ENCODE measurements at regions not wholly inside any gene's neighbourhood (a gene's known extent, or its start where the extent isn't known, plus 50 kb on each side); places are given as distances from the start of the nearest gene placed in this dataset.
"Not testable (repeated sequence)": the region's sequence is repeated elsewhere in the genome, so short reads cannot be mapped to it uniquely, and the experiment has no call there.

GRCh38 chr5:4019841-4020240 is 424.2 kb downstream of the IRX1 start:
- no peaks in the 10 kb centered on the region for H3K9me3 ChIP-seq (ENCODE audit: control insufficient read depth, low read length)
- no peak for DNase-seq (ENCODE audit: low read depth)
- no peaks in the 10 kb centered on the region for H3K36me3 ChIP-seq (ENCODE audit: control insufficient read depth, insufficient read depth, low read length, severe bottlenecking)
- peaks cover 48% of the 10 kb centered on the region for H3K4me1 ChIP-seq (ENCODE audit: control insufficient read depth, insufficient read depth, low read length)
- no peaks in the 10 kb centered on the region for H3K27me3 ChIP-seq (replicated peaks; ENCODE audit: control insufficient read depth, insufficient read depth, low read length)
- peak overlapping the region; percentile 69 for H3K9ac ChIP-seq (ENCODE audit: low read length)
- H3K4me3 ChIP-seq (ENCODE audit: low read length), result peak overlapping the region; percentile 46

DNA sequence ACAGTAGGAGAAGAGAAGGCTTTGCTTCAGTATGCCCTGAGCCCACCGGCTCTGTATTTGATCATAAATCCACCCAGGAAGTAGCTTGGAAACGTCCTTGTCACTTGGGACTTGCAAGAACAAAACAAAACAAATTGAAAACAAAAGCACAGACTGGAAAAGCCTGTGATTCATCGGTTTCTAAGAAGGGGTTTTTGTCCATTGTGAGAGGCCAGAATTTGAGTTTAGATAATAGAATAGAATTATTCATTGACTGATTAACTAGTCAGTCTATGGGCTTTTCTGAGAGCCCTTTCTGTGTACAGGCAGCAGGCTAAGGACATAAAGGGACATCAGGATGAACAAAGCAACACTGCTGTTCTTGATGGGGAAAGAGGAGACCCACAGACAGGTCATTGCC is 424.8 kb downstream of the IRX1 start:
- Histone ChIP-seq H3K27me3 (replicated peaks; ENCODE audit: control insufficient read depth, insufficient read depth, low read length) (no peaks in the 10 kb centered on the region), H3K4me1 (ENCODE audit: control insufficient read depth, insufficient read depth, low read length) (peaks cover 48% of the 10 kb centered on the region), H3K9ac (ENCODE audit: low read length) (peak overlapping the region; percentile 69), H3K9me3 (ENCODE audit: control insufficient read depth, low read length) (no peaks in the 10 kb centered on the region), H3K36me3 (ENCODE audit: control insufficient read depth, insufficient read depth, low read length, severe bottlenecking) (no peaks in the 10 kb centered on the region), H3K4me3 (ENCODE audit: low read length) (no peak overlapping the region)
- DNase-seq (ENCODE audit: low read depth), result no peak

GRCh38 chr5:4022056-4022670 is 426.5 kb downstream of the IRX1 start:
- Histone ChIP-seq H3K27me3 (replicated peaks; ENCODE audit: control insufficient read depth, insufficient read depth, low read length) (no peaks in the 10 kb centered on the region), H3K9ac (ENCODE audit: low read length) (no peak overlapping the region), H3K4me1 (ENCODE audit: control insufficient read depth, insufficient read depth, low read length) (peaks cover 51% of the 10 kb centered on the region), H3K9me3 (ENCODE audit: control insufficient read depth, low read length) (no peaks in the 10 kb centered on the region), H3K36me3 (ENCODE audit: control insufficient read depth, insufficient read depth, low read length, severe bottlenecking) (no peaks in the 10 kb centered on the region), H3K4me3 (ENCODE audit: low read length) (no peak overlapping the region)
- no peak for DNase-seq (ENCODE audit: low read depth)

- Histone ChIP-seq H3K9me3 (ENCODE audit: control insufficient read depth, low read length) (no peaks in the 10 kb centered on the region), H3K4me3 (ENCODE audit: low read length) (peak overlapping the region; percentile 12), H3K9ac (ENCODE audit: low read length) (no peak overlapping the region), H3K27me3 (replicated peaks; ENCODE audit: control insufficient read depth, insufficient read depth, low read length) (no peaks in the 10 kb centered on the region), H3K4me1 (ENCODE audit: control insufficient read depth, insufficient read depth, low read length) (peaks cover 58% of the 10 kb centered on the region), H3K36me3 (ENCODE audit: control insufficient read depth, insufficient read depth, low read length, severe bottlenecking) (no peaks in the 10 kb centered on the region)
- no peak for DNase-seq (ENCODE audit: low read depth)
Measured at GRCh38 chr5:4023091-4023752, 427.6 kb downstream of the IRX1 start.

DNA sequence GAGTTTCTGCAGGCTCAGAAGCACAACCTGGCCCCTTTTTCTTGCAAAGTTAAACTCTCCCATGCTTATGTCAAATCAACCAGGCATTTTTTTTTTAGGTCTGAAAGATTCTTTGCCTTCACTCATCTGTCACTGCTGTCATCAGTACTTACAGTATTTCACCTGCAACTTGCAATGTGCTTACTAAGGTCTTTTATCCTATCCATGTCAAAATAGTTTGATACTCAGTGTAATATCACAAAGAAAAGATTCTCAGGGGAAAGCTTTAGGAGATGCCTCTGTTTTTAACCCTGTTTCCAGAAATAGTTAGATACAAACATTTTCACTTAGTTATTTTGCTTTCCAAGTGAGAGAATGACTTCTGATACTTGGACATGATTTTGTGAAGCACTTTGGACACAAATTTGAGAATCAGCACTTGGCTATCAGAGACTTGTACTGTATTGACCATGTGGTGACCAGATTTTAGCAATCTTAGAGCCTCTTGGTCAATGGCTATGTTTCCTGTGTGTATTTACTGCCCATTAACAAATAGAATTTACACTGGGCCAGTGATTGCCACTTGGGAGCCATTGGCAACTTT is 428.2 kb downstream of the IRX1 start:
- H3K27me3 ChIP-seq (replicated peaks; ENCODE audit: control insufficient read depth, insufficient read depth, low read length), result no peaks in the 10 kb centered on the region

DNA sequence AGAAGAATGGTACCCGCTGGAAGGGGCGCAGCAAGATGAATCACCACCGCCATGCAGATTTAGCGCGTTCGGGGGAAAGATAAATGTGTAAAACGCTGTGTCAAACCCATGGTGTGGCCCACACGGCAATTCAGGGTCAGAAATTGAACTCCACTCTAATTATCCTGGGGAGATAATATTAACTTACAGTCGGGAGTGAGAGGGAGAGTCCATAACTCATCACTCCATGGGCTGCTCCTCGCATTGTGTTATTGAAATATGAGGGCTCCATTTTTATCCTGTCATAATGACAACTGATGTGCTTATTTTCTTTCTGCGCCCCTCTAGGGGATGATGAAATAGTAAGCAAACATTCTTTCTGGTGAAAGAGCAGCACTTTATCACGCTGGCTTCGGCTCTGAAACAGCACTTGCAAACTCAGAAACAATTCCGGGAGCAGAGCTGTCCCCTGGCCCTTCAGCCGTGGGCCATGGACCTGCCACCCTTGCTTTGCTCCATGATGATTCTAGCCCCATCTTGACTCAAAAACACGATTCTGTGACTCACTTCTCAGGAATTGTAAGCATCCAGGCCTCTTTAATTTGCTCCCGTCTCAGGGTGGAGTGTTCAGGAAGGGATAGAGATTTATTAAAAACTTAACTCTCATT is 431.6 kb downstream of the IRX1 start:
- H3K9ac ChIP-seq (ENCODE audit: low read length), result no peak overlapping the region
- H3K9me3 ChIP-seq (ENCODE audit: control insufficient read depth, low read length), result no peaks in the 10 kb centered on the region
- no peaks in the 10 kb centered on the region for H3K36me3 ChIP-seq (ENCODE audit: control insufficient read depth, insufficient read depth, low read length, severe bottlenecking)
- no peaks in the 10 kb centered on the region for H3K27me3 ChIP-seq (replicated peaks; ENCODE audit: control insufficient read depth, insufficient read depth, low read length)
- H3K4me3 ChIP-seq (ENCODE audit: low read length), result no peak overlapping the region
- H3K4me1 ChIP-seq (ENCODE audit: control insufficient read depth, insufficient read depth, low read length), result peaks cover 29% of the 10 kb centered on the region
- no peak for DNase-seq (ENCODE audit: low read depth)

More for the DNA sequence above, 428.2 kb downstream of the IRX1 start:
- Histone ChIP-seq H3K9me3 (ENCODE audit: control insufficient read depth, low read length) (no peaks in the 10 kb centered on the region), H3K36me3 (ENCODE audit: control insufficient read depth, insufficient read depth, low read length, severe bottlenecking) (no peaks in the 10 kb centered on the region), H3K4me1 (ENCODE audit: control insufficient read depth, insufficient read depth, low read length) (peaks cover 51% of the 10 kb centered on the region), H3K9ac (ENCODE audit: low read length) (no peak overlapping the region), H3K4me3 (ENCODE audit: low read length) (no peak overlapping the region)
- DNase-seq (ENCODE audit: low read depth), result no peak

- Histone ChIP-seq H3K4me3 (ENCODE audit: low read length) (no peak overlapping the region), H3K9ac (ENCODE audit: low read length) (no peak overlapping the region), H3K9me3 (ENCODE audit: control insufficient read depth, low read length) (no peaks in the 10 kb centered on the region), H3K36me3 (ENCODE audit: control insufficient read depth, insufficient read depth, low read length, severe bottlenecking) (no peaks in the 10 kb centered on the region), H3K4me1 (ENCODE audit: control insufficient read depth, insufficient read depth, low read length) (peaks cover 20% of the 10 kb centered on the region), H3K27me3 (replicated peaks; ENCODE audit: control insufficient read depth, insufficient read depth, low read length) (no peaks in the 10 kb centered on the region)
- DNase-seq (ENCODE audit: low read depth), result no peak
Measured at GRCh38 chr5:4028384-4028783, 432.8 kb downstream of the IRX1 start.

GRCh38 chr5:4033546-4033945 is 437.9 kb downstream of the IRX1 start:
- H3K4me1 ChIP-seq (ENCODE audit: control insufficient read depth, insufficient read depth, low read length); H3K27me3 ChIP-seq (replicated peaks; ENCODE audit: control insufficient read depth, insufficient read depth, low read length); H3K9ac ChIP-seq (ENCODE audit: low read length); H3K36me3 ChIP-seq (ENCODE audit: control insufficient read depth, insufficient read depth, low read length, severe bottlenecking); H3K4me3 ChIP-seq (ENCODE audit: low read length); H3K9me3 ChIP-seq (ENCODE audit: control insufficient read depth, low read length); DNase-seq (ENCODE audit: low read depth): not testable (repeated sequence)

- Histone ChIP-seq H3K9ac (ENCODE audit: low read length) (no peak overlapping the region), H3K27me3 (replicated peaks; ENCODE audit: control insufficient read depth, insufficient read depth, low read length) (no peaks in the 10 kb centered on the region), H3K4me1 (ENCODE audit: control insufficient read depth, insufficient read depth, low read length) (no peaks in the 10 kb centered on the region), H3K4me3 (ENCODE audit: low read length) (no peak overlapping the region), H3K36me3 (ENCODE audit: control insufficient read depth, insufficient read depth, low read length, severe bottlenecking) (no peaks in the 10 kb centered on the region), H3K9me3 (ENCODE audit: control insufficient read depth, low read length) (peaks cover 2% of the 10 kb centered on the region)
- no peak for DNase-seq (ENCODE audit: low read depth)
Measured at GRCh38 chr5:4036861-4037260, 441.2 kb downstream of the IRX1 start.

DNA sequence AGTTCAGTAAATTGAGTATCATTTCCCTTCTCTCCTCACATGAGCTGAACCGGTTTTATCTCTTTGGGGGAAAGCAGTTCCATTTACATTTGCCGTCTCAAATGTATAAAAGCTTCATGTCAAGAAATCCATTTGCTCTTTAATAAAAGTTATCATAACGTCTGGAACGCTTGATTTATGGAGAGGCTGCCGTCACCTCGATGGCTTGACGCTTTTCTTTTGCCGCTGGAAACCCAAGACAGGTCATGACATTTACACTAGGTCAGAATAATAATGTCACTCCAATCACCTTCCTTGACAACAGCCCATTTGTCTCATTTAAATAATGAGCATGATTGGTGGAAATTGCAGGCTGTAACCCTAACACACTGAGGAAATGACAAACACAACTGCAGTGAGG is 443.4 kb downstream of the IRX1 start:
- Histone ChIP-seq H3K4me1 (ENCODE audit: control insufficient read depth, insufficient read depth, low read length) (no peaks in the 10 kb centered on the region), H3K4me3 (ENCODE audit: low read length) (no peak overlapping the region)
- no peak for DNase-seq (ENCODE audit: low read depth)

GRCh38 chr5:4042311-4042710 is 446.7 kb downstream of the IRX1 start:
- Histone ChIP-seq H3K9ac (ENCODE audit: low read length) (no peak overlapping the region), H3K4me1 (ENCODE audit: control insufficient read depth, insufficient read depth, low read length) (no peaks in the 10 kb centered on the region), H3K36me3 (ENCODE audit: control insufficient read depth, insufficient read depth, low read length, severe bottlenecking) (no peaks in the 10 kb centered on the region), H3K9me3 (ENCODE audit: control insufficient read depth, low read length) (peaks cover 2% of the 10 kb centered on the region), H3K27me3 (replicated peaks; ENCODE audit: control insufficient read depth, insufficient read depth, low read length) (no peaks in the 10 kb centered on the region), H3K4me3 (ENCODE audit: low read length) (no peak overlapping the region)
- DNase-seq (ENCODE audit: low read depth), result no peak

More for the DNA sequence above, 443.4 kb downstream of the IRX1 start:
- Histone ChIP-seq H3K9me3 (ENCODE audit: control insufficient read depth, low read length) (peaks cover 2% of the 10 kb centered on the region), H3K9ac (ENCODE audit: low read length) (no peak overlapping the region), H3K36me3 (ENCODE audit: control insufficient read depth, insufficient read depth, low read length, severe bottlenecking) (no peaks in the 10 kb centered on the region), H3K27me3 (replicated peaks; ENCODE audit: control insufficient read depth, insufficient read depth, low read length) (no peaks in the 10 kb centered on the region)

Measured in adipocyte (in vitro differentiated cells).